Esophagus muscularis mucosa (tissue), 4 donors: ENCODE measurements at regions not wholly inside any gene's neighbourhood (a gene's known extent, or its start where the extent isn't known, plus 50 kb on each side); places are given as distances from the start of the nearest gene placed in this dataset.

Experiments
- DNase-seq: peaks from one replicate; pipeline ENCODE4 v3.0.0-alpha.2; 2017; ENCODE audit errors: extremely low spot score
- H3K27ac ChIP-seq, 4 donors: fragments of 200-600 bp; sonication (generic); replicated peaks in 1 of 4; 1 replicate in 3 of 4; 2 replicates in 1 of 4; pipeline ENCODE4 v1.5.1; 2016 to 2019; ENCODE audit warnings: mild to moderate bottlenecking in 1 of 4
- H3K27me3 ChIP-seq, 4 donors: fragments of 200-600 bp; sonication (generic); one replicate each; pipeline versions ENCODE4 v1.5.1 to v1.6.0; 2016 to 2019
- H3K36me3 ChIP-seq, 4 donors: fragments of 200-600 bp; sonication (generic); one replicate each; pipeline ENCODE4 v1.5.1; 2016 to 2019
- H3K4me1 ChIP-seq, 4 donors: fragments of 200-600 bp; sonication (generic); one replicate each; pipeline ENCODE4 v1.5.1; 2016 to 2019
- H3K4me3 ChIP-seq, 4 donors: fragments of 200-600 bp; sonication (generic); 1 replicate in 2 of 4; 2 replicates in 2 of 4; pipeline ENCODE4 v1.5.1; 2016 to 2019; ENCODE audit warnings: mild to moderate bottlenecking in 4 of 4, moderate library complexity in 1 of 4
- H3K9me3 ChIP-seq, 4 donors: fragments of 200-600 bp; sonication (generic); 1 replicate in 3 of 4; 2 replicates in 1 of 4; pipeline ENCODE4 v1.5.1; 2016 to 2019
- EP300 ChIP-seq: sonication (generic); formaldehyde crosslinking; IDR thresholded peaks from one replicate; pipeline ENCODE4 v1.6.1; 2017; ENCODE audit warnings: antibody characterized with exemption
- POLR2A ChIP-seq: fragments of 450-650 bp; IDR thresholded peaks from one replicate; pipeline ENCODE4 v1.6.1; 2017; ENCODE audit warnings: antibody characterized with exemption, moderate library complexity, mild to moderate bottlenecking, low read depth
- POLR2AphosphoS5 ChIP-seq, 2 donors: sonication (generic); formaldehyde crosslinking; IDR thresholded peaks; one replicate each; pipeline ENCODE4 v1.6.1; 2017; ENCODE audit warnings: antibody characterized with exemption in 2 of 2
- WGBS: methylation state at CpG from one replicate; pipeline ENCODE4 v1.1.5; 2018; 5-methylcytosine and 5-hydroxymethylcytosine counted together
- intact Hi-C: fragments of 100-400 bp; cut with DNase I; formaldehyde crosslinking; loops from one replicate; pipeline ENCODE4 v1.15.1; 2023
- TF ChIP-seq, protein P1 (sequence below), 3 experiments: fragments of 200-600 bp in 2 of 3; fragments of 450-650 bp in 1 of 3; sonication (generic) in 2 of 3; IDR thresholded peaks; one replicate each; pipeline ENCODE4 v1.5.1; 2017 to 2019; ENCODE audit warnings: antibody characterized with exemption in 3 of 3, mild to moderate bottlenecking in 2 of 3, moderate library complexity in 1 of 3

DNA sequence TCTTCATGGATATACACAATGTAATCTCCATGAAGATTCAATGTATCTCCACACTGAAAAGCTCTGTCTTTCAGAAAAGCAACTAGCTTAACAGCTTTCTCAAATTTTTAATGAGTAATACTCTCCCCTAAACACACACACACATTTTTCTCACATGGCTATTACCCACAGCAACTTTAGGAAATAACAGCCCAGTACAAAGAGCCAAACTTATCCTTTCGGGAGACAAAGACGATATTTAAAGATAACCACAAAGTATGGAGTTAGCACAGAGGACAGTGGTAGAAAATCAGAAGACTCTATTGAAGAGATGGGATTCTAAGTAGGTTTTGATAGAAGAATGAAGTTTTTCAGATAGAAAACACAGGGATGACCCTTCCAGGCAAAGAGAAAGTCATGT lies 394.9 kb upstream of the TRIB2 start:
- no peaks in the 10 kb centered on the region for H3K36me3 ChIP-seq
- intact Hi-C loops = loop anchor here (5.0 kb wide), 1 partner anchor 395 kb away; the partner anchor contains the start of gene TRIB2
- peaks cover 6 to 39% (median 17%) of the 10 kb centered on the region in 4 donors for H3K4me1 ChIP-seq
- 77% methylated on average over 2 of the region's 2 CpGs for WGBS
- no peaks in the 10 kb centered on the region for H3K27me3 ChIP-seq
- no peak for DNase-seq
- TF ChIP-seq, protein P1, sequence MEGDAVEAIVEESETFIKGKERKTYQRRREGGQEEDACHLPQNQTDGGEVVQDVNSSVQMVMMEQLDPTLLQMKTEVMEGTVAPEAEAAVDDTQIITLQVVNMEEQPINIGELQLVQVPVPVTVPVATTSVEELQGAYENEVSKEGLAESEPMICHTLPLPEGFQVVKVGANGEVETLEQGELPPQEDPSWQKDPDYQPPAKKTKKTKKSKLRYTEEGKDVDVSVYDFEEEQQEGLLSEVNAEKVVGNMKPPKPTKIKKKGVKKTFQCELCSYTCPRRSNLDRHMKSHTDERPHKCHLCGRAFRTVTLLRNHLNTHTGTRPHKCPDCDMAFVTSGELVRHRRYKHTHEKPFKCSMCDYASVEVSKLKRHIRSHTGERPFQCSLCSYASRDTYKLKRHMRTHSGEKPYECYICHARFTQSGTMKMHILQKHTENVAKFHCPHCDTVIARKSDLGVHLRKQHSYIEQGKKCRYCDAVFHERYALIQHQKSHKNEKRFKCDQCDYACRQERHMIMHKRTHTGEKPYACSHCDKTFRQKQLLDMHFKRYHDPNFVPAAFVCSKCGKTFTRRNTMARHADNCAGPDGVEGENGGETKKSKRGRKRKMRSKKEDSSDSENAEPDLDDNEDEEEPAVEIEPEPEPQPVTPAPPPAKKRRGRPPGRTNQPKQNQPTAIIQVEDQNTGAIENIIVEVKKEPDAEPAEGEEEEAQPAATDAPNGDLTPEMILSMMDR (IDR thresholded peaks at IDR 0.05) = no peak
- TF ChIP-seq EP300 (no peak), POLR2AphosphoS5 (IDR thresholded peaks at IDR 0.05) (no peak), POLR2A (no peak)
- no peaks in the 10 kb centered on the region for H3K9me3 ChIP-seq
- H3K4me3 ChIP-seq = no peak overlapping the region
- no peak overlapping the region for H3K27ac ChIP-seq

DNA sequence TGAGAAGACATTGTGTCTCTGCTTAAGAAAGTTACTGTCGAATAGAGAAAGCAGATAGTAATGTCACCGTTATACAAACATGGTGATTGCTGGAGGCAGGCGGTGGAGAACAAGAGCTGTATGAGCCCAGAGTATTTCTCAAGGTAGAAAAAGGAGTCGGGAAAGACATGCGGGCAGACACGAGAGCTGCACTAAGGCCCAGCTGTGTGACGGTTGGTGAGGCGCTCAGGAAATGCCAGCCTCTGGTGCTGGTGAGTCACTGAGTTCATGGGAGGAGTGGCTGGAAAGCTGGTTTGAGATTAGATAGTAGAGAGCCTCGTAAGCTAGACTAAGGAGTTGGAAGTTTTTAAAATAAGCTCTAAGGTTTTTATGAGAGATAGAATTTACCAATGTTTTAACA lies 390.9 kb upstream of the TRIB2 start:
- Histone ChIP-seq H3K4me1 (peaks cover 4 to 8% (median 5%) of the 10 kb centered on the region in 4 donors), H3K27ac (no peak overlapping the region), H3K9me3 (no peaks in the 10 kb centered on the region), H3K36me3 (no peaks in the 10 kb centered on the region), H3K27me3 (no peaks in the 10 kb centered on the region), H3K4me3 (no peak overlapping the region)
- TF ChIP-seq POLR2A (no peak), POLR2AphosphoS5 (IDR thresholded peaks at IDR 0.05) (no peak), EP300 (no peak)
- TF ChIP-seq, protein P1 (IDR thresholded peaks at IDR 0.05) = no peak
- intact Hi-C loops = no loop called here
- DNase-seq = no peak
- 90% methylated on average over 9 of the region's 9 CpGs for WGBS

- no peaks in the 10 kb centered on the region for H3K27me3 ChIP-seq
- H3K4me3 ChIP-seq = no peak overlapping the region
- 91% methylated on average over 12 of the region's 12 CpGs for WGBS
- intact Hi-C loops = no loop called here
- no peak overlapping the region for H3K27ac ChIP-seq
- no peaks in the 10 kb centered on the region for H3K36me3 ChIP-seq
- no peaks in the 10 kb centered on the region for H3K4me1 ChIP-seq
- no peaks in the 10 kb centered on the region for H3K9me3 ChIP-seq
- TF ChIP-seq POLR2A = no peak
- TF ChIP-seq EP300 = no peak
- no peak for TF ChIP-seq POLR2AphosphoS5 (IDR thresholded peaks at IDR 0.05)
- TF ChIP-seq, protein P1 (IDR thresholded peaks at IDR 0.05) = no peak
- DNase-seq = no peak
Measured at GRCh38 chr2:12326449-12327190, 390.1 kb upstream of the TRIB2 start.

DNA sequence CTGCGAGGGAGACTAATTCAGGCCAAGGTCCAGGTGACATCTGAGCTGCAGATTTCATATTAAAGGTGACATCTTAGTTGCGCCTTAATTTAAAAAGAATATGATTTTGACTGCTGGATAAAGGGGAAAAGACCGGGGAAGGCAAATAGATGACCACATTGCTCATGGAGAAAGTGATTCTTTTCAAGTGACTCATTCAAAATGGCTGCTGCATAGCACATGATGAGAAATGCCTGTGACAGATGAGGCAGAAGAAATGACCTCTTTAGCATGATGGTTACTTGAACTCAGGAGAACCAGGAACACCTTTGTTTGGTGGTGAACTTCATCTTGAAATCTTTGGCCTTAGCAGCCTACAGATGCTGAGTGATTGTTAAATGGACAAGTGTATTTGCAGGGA lies 385.8 kb upstream of the TRIB2 start:
- no peaks in the 10 kb centered on the region for H3K36me3 ChIP-seq
- H3K27ac ChIP-seq = no peak overlapping the region
- WGBS = 93% methylated on average over 3 of the region's 3 CpGs
- H3K9me3 ChIP-seq = no peaks in the 10 kb centered on the region
- intact Hi-C loops = no loop called here
- H3K4me3 ChIP-seq = no peak overlapping the region
- DNase-seq = no peak
- TF ChIP-seq POLR2A (no peak), POLR2AphosphoS5 (IDR thresholded peaks at IDR 0.05) (no peak), EP300 (no peak)
- TF ChIP-seq, protein P1 (IDR thresholded peaks at IDR 0.05) = no peak
- H3K27me3 ChIP-seq = no peaks in the 10 kb centered on the region
- no peaks in the 10 kb centered on the region for H3K4me1 ChIP-seq

DNA sequence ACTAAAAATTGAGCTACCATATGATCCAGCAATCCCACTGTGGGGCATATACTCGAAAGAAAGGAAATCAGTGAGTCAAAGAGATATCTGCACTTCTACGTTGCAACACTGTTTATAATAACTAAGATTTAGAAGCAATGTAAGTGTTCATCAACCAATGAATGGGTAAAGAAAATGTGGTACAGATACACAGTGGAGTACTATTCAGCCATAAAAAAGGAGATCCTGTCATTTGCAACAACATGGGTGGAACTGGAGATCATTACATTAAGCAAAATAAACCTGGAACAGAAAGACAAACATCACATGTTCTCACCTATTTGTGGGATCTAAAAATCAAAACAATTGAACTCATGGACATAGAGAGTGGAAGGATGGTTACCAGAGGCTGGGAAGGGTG lies 385.0 kb upstream of the TRIB2 start:
- 96% methylated on average over 2 of the region's 2 CpGs for WGBS
- no peak for DNase-seq
- no peak overlapping the region for H3K4me3 ChIP-seq
- TF ChIP-seq POLR2AphosphoS5 (IDR thresholded peaks at IDR 0.05) = no peak
- TF ChIP-seq, protein P1 (IDR thresholded peaks at IDR 0.05) = no peak
- no peak for TF ChIP-seq POLR2A
- no peak for TF ChIP-seq EP300
- no peaks in the 10 kb centered on the region for H3K4me1 ChIP-seq
- intact Hi-C loops = no loop called here
- no peaks in the 10 kb centered on the region for H3K27me3 ChIP-seq
- H3K9me3 ChIP-seq = no peaks in the 10 kb centered on the region
- H3K36me3 ChIP-seq = no peaks in the 10 kb centered on the region
- no peak overlapping the region for H3K27ac ChIP-seq
